GM18868 (cell line): ENCODE measurements at regions not wholly inside any gene's neighbourhood (a gene's known extent, or its start where the extent isn't known, plus 50 kb on each side); places are given as distances from the start of the nearest gene placed in this dataset.
"Not testable (repeated sequence)": the region's sequence is repeated elsewhere in the genome, so short reads cannot be mapped to it uniquely, and the experiment has no call there.

Experiments used
- ATAC-seq: cut with Tn5 transposase; IDR thresholded peaks from one replicate; pipeline ENCODE4 v1.9.1; 2021; ENCODE audit warnings: mild to moderate bottlenecking, moderate library complexity; ENCODE audit not compliant: unreplicated experiment

- no peak for ATAC-seq
Observed at GRCh38 chr1:220420726-220421125, 107.2 kb upstream of the MARK1 start.

- not testable (repeated sequence) for ATAC-seq
Observed at GRCh38 chr1:220412382-220412781, 115.6 kb upstream of the MARK1 start.

GRCh38 chr1:220410611-220411010 lies 117.3 kb upstream of the MARK1 start:
- ATAC-seq, result no peak

GRCh38 chr1:220409771-220410595 lies 118.0 kb upstream of the MARK1 start:
- ATAC-seq, result no peak

- no peak for ATAC-seq
Observed at GRCh38 chr1:220407191-220407590, 120.7 kb upstream of the MARK1 start.

GRCh38 chr1:220398238-220398637 lies 126.0 kb upstream of the RAB3GAP2 start:
- ATAC-seq, result no peak

- ATAC-seq, result no peak
Observed at GRCh38 chr1:220391491-220391890, 119.2 kb upstream of the RAB3GAP2 start.

- ATAC-seq, result no peak
Observed at GRCh38 chr1:220389634-220390033, 117.4 kb upstream of the RAB3GAP2 start.

- no peak for ATAC-seq
Observed at GRCh38 chr1:220386494-220387195, 114.4 kb upstream of the RAB3GAP2 start.

- ATAC-seq, result no peak
Observed at GRCh38 chr1:220385158-220385557, 112.9 kb upstream of the RAB3GAP2 start.

- no peak for ATAC-seq
Observed at GRCh38 chr1:220382994-220383393, 110.7 kb upstream of the RAB3GAP2 start.

- ATAC-seq, result no peak
Observed at GRCh38 chr1:220380885-220381284, 108.6 kb upstream of the RAB3GAP2 start.

- ATAC-seq, result no peak
Observed at GRCh38 chr1:220378571-220379302, 106.5 kb upstream of the RAB3GAP2 start.

GRCh38 chr1:220375715-220376114 lies 103.5 kb upstream of the RAB3GAP2 start:
- ATAC-seq, result no peak

- ATAC-seq, result no peak
Observed at GRCh38 chr1:220374449-220374848, 102.2 kb upstream of the RAB3GAP2 start.

GRCh38 chr1:220372451-220372850 lies 100.2 kb upstream of the RAB3GAP2 start:
- ATAC-seq, result no peak

- no peak for ATAC-seq
Observed at GRCh38 chr1:220371324-220371723, 99.1 kb upstream of the RAB3GAP2 start.

- no peak for ATAC-seq
Observed at GRCh38 chr1:220370041-220370700, 97.9 kb upstream of the RAB3GAP2 start.

- no peak for ATAC-seq
Observed at GRCh38 chr1:220369511-220369910, 97.3 kb upstream of the RAB3GAP2 start.

GRCh38 chr1:220368352-220369265 lies 96.4 kb upstream of the RAB3GAP2 start:
- no peak for ATAC-seq
